HEK293 (cell line): ENCODE measurements at regions not wholly inside any gene's neighbourhood (a gene's known extent, or its start where the extent isn't known, plus 50 kb on each side); places are given as distances from the start of the nearest gene placed in this dataset.
A peak's percentile ranks its signal among the peaks of the same experiment; 100 is the strongest.

Experiments used
- CTCF ChIA-PET: fragments of 350-600 bp; formaldehyde crosslinking; extraction: SDS; loops from one replicate; lab custom pipeline; 2021; ENCODE audit warnings: antibody characterized with exemption; lab: Yijun Ruan, JAX
- POLR2A ChIA-PET: fragments of 300-600 bp; formaldehyde crosslinking; extraction: SDS; loops from one replicate; lab custom pipeline; 2020; ENCODE audit warnings: antibody characterized with exemption, inconsistent platforms; lab: Yijun Ruan, JAX
- H3K27ac ChIP-seq: fragments of 200-500 bp; sonication (Bioruptor generic); 2 replicates; pipeline ENCODE4 v1.5.1; 2014; ENCODE audit warnings: low read depth, low read length, control low read depth, inconsistent platforms; ENCODE audit errors: extremely low read depth
- H3K36me3 ChIP-seq, 2 experiments: fragments of 200-500 bp in 1 of 2; sonication (Bioruptor generic) in 1 of 2; 1 replicate in 1 of 2; 2 replicates in 1 of 2; pipeline ENCODE4 v1.5.1; 2014 to 2017; ENCODE audit warnings: inconsistent platforms in 2 of 2, low read length in 2 of 2; ENCODE audit not compliant: control insufficient read depth in 2 of 2, insufficient read depth in 1 of 2
- H3K4me1 ChIP-seq: fragments of 200-500 bp; sonication (Bioruptor generic); 2 replicates; pipeline ENCODE4 v1.5.1; 2014; ENCODE audit warnings: mild to moderate bottlenecking, low read length, inconsistent platforms; ENCODE audit not compliant: control insufficient read depth, insufficient read depth
- H3K4me3 ChIP-seq: 2 replicates; pipeline ENCODE4 v1.5.1; 2011; ENCODE audit warnings: low read depth, mild to moderate bottlenecking, control low read depth, low read length, moderate library complexity
- H3K9me3 ChIP-seq: fragments of 200-500 bp; sonication (Bioruptor generic); 2 replicates; pipeline ENCODE4 v1.5.1; 2014; ENCODE audit warnings: low read depth, low read length, inconsistent platforms; ENCODE audit not compliant: control insufficient read depth, insufficient read depth
- FEZF1 ChIP-seq: fragments of 450-650 bp; formaldehyde crosslinking; IDR thresholded peaks from 2 replicates; pipeline ENCODE4 v1.5.1; 2016; ENCODE audit warnings: missing biosample characterization, missing genetic modification characterization
- GLI4 ChIP-seq: fragments of 450-650 bp; formaldehyde crosslinking; IDR thresholded peaks from 2 replicates; pipeline ENCODE4 v1.5.1; 2016; ENCODE audit warnings: missing biosample characterization, missing genetic modification characterization
- TCF7L2 ChIP-seq: IDR thresholded peaks from 2 replicates; pipeline ENCODE4 v1.6.1; 2011; ENCODE audit warnings: low read depth, mild to moderate bottlenecking, inconsistent platforms, low read length, moderate library complexity, borderline replicate concordance
- ZBTB21 ChIP-seq: fragments of 450-650 bp; formaldehyde crosslinking; IDR thresholded peaks from 2 replicates; pipeline ENCODE4 v1.5.1; 2017; ENCODE audit warnings: missing biosample characterization, missing genetic modification characterization
- ZNF175 ChIP-seq: fragments of 450-650 bp; formaldehyde crosslinking; IDR thresholded peaks from 2 replicates; pipeline ENCODE4 v1.5.1; 2016; ENCODE audit warnings: missing biosample characterization, missing genetic modification characterization
- ZNF335 ChIP-seq: fragments of 450-650 bp; formaldehyde crosslinking; conservative IDR thresholded peaks from 2 replicates; pipeline ENCODE4 v1.5.1; 2016; ENCODE audit warnings: missing biosample characterization, missing genetic modification characterization
- ZNF560 ChIP-seq: fragments of 450-650 bp; formaldehyde crosslinking; IDR thresholded peaks from 2 replicates; pipeline ENCODE4 v1.5.1; 2017; ENCODE audit warnings: missing biosample characterization, missing genetic modification characterization, borderline replicate concordance
- ZNF561 ChIP-seq: fragments of 450-650 bp; IDR thresholded peaks from 2 replicates; pipeline ENCODE4 v1.5.1; 2018; ENCODE audit warnings: missing biosample characterization, missing genetic modification characterization, borderline replicate concordance
- ZNF658 ChIP-seq: fragments of 450-650 bp; formaldehyde crosslinking; IDR thresholded peaks from 2 replicates; pipeline ENCODE4; 2016; ENCODE audit warnings: missing biosample characterization, missing genetic modification characterization
- ZNF707 ChIP-seq: fragments of 450-650 bp; formaldehyde crosslinking; IDR thresholded peaks from 2 replicates; pipeline ENCODE4 v1.5.1; 2016; ENCODE audit warnings: missing biosample characterization, missing genetic modification characterization
- ZNF785 ChIP-seq: fragments of 450-650 bp; formaldehyde crosslinking; IDR thresholded peaks from 2 replicates; pipeline ENCODE4 v1.5.1; 2016; ENCODE audit warnings: missing biosample characterization, missing genetic modification characterization
- ZNF830 ChIP-seq: fragments of 450-650 bp; IDR thresholded peaks from 2 replicates; pipeline ENCODE4 v1.5.0; 2018; ENCODE audit warnings: missing biosample characterization, missing genetic modification characterization, low read depth, mild to moderate bottlenecking, moderate library complexity
- TF ChIP-seq, protein P1 (sequence below): fragments of 450-650 bp; formaldehyde crosslinking; IDR thresholded peaks from 2 replicates; pipeline ENCODE4 v1.5.1; 2016; ENCODE audit warnings: missing biosample characterization, missing genetic modification characterization, low read depth
- TF ChIP-seq, protein P2 (sequence below): fragments of 450-650 bp; formaldehyde crosslinking; IDR thresholded peaks from 2 replicates; pipeline ENCODE4 v1.5.1; 2016; ENCODE audit warnings: missing biosample characterization, missing genetic modification characterization
- TF ChIP-seq, protein P3 (sequence below): IDR thresholded peaks from 2 replicates; pipeline ENCODE4 v1.6.1; 2011; ENCODE audit warnings: mild to moderate bottlenecking, low read depth, low read length, borderline replicate concordance
- TF ChIP-seq, protein P4 (sequence below): fragments of 450-650 bp; formaldehyde crosslinking; optimal IDR thresholded peaks from 2 replicates; pipeline ENCODE3; 2016; ENCODE audit warnings: missing biosample characterization, mild to moderate bottlenecking, missing genetic modification characterization
- TF ChIP-seq, protein P5 (sequence below): fragments of 450-650 bp; formaldehyde crosslinking; IDR thresholded peaks from 2 replicates; pipeline ENCODE4 v1.5.1; 2016; ENCODE audit warnings: missing biosample characterization, missing genetic modification characterization

DNA sequence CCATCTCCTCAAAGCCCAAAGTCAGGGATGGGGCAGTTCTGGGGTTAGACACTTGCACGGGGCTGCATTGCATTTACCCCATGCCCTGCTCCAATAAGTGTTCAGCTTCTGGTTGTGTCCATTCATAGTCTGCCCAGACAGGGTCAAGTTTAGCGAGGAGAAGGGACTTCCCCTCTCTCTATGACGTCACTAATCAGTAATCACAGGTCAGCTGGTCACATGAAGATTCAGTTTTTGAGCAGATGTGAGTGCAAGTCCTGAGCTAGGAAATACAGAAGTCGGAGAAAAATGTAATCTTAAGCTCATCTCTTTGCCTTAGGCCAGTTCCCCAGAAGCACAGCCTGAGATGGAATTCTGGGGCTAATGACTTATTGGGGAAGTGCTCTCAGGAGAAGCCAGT is 310.1 kb downstream of the TSHZ3 start:
- H3K4me1 ChIP-seq, result 0 out of 2 replicates have a peak, but pooled peaks cover 3% of the 10 kb centered on the region
- no peak overlapping the region for H3K4me3 ChIP-seq
- TF ChIP-seq ZNF335 (tag by site-specific recombination) (no peak), ZNF560 (no peak), ZNF561 (tag by site-specific recombination) (no peak), ZNF785 (tag by site-specific recombination) (no peak), ZBTB21 (tag by site-specific recombination) (peak; percentile 24; the same call in 1 of the 2 replicates)
- TF ChIP-seq, protein P1, sequence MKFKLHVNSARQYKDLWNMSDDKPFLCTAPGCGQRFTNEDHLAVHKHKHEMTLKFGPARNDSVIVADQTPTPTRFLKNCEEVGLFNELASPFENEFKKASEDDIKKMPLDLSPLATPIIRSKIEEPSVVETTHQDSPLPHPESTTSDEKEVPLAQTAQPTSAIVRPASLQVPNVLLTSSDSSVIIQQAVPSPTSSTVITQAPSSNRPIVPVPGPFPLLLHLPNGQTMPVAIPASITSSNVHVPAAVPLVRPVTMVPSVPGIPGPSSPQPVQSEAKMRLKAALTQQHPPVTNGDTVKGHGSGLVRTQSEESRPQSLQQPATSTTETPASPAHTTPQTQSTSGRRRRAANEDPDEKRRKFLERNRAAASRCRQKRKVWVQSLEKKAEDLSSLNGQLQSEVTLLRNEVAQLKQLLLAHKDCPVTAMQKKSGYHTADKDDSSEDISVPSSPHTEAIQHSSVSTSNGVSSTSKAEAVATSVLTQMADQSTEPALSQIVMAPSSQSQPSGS (tag by site-specific recombination), result peak; percentile 86
- TF ChIP-seq, all 188 proteins: peak for 2
- peaks cover 8% of the 10 kb centered on the region for H3K9me3 ChIP-seq
- CTCF ChIA-PET, result interaction anchor here (0.6 to 2.4 kb wide), 4 partner anchors 15 to 373 kb away, joined by 3 to 11 read pairs (median 3); no protein-coding TSS in a partner anchor
- no peak overlapping the region for H3K27ac ChIP-seq
- H3K36me3 ChIP-seq, result peaks cover 0 to 2% of the 10 kb centered on the region in 2 experiments; a peak in 2 of 3 replicates
- POLR2A ChIA-PET, result interaction anchor here (0.6 kb wide), 1 partner anchor 1166 kb away, joined by 5 read pairs; no protein-coding TSS in a partner anchor

DNA sequence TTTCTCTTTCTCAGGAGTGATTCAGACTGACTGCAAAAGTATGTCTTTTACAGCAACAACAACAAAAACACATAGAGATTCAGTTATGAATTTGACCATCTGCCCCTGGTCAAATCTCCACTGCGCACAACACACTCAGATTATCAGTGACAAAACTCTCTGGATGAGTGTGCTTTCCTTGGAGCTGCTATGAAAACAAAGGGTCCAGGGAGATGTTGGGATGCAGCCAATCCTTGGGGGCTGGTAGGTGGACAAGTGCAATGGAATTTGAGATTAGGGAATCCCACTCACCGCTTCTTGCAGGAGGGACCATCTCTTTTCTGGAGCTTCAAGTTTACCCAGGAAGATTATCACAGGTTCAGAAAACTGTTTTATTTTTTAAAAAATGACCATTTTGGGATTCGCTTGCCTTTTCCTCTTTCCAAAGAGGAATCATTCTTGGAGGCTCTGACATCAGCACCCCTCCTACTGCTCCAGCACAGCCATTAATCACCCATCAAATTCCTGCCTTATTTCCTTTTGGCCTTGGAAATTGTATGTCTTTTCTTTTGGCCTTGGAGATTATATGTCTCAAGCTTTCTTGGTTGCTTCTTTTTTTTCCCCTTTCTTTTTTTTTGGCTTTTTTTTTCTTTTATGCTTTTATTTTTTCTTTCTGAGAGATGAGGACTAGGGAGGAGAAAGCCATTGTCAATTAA is 311.8 kb downstream of the TSHZ3 start:
- H3K27ac ChIP-seq, result no peak overlapping the region
- TF ChIP-seq, protein P2, sequence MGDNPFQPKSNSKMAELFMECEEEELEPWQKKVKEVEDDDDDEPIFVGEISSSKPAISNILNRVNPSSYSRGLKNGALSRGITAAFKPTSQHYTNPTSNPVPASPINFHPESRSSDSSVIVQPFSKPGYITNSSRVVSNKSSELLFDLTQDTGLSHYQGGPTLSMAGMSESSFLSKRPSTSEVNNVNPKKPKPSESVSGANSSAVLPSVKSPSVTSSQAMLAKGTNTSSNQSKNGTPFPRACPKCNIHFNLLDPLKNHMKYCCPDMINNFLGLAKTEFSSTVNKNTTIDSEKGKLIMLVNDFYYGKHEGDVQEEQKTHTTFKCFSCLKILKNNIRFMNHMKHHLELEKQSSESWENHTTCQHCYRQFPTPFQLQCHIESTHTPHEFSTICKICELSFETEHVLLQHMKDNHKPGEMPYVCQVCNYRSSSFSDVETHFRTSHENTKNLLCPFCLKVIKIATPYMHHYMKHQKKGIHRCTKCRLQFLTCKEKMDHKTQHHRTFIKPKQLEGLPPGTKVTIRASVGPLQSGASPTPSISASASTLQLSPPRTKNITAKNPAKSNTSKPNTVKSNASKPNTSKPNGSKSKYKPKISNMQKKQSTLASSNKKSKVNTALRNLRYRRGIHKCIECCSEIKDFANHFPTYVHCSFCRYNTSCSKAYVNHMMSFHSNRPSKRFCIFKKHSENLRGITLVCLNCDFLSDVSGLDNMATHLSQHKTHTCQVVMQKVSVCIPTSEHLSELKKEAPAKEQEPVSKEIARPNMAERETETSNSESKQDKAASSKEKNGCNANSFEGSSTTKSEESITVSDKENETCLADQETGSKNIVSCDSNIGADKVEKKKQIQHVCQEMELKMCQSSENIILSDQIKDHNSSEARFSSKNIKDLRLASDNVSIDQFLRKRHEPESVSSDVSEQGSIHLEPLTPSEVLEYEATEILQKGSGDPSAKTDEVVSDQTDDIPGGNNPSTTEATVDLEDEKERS (tag by site-specific recombination), result no peak
- TF ChIP-seq ZNF830 (tag by site-specific recombination), result no peak
- no peak for TF ChIP-seq FEZF1 (tag by site-specific recombination)
- no peak for TF ChIP-seq ZNF707
- TF ChIP-seq TCF7L2, result no peak
- TF ChIP-seq ZNF658 (tag by site-specific recombination), result no peak
- TF ChIP-seq, protein P3, sequence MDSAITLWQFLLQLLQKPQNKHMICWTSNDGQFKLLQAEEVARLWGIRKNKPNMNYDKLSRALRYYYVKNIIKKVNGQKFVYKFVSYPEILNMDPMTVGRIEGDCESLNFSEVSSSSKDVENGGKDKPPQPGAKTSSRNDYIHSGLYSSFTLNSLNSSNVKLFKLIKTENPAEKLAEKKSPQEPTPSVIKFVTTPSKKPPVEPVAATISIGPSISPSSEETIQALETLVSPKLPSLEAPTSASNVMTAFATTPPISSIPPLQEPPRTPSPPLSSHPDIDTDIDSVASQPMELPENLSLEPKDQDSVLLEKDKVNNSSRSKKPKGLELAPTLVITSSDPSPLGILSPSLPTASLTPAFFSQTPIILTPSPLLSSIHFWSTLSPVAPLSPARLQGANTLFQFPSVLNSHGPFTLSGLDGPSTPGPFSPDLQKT, result no peak
- TF ChIP-seq GLI4 (tag by site-specific recombination), result no peak
- TF ChIP-seq, protein P4, sequence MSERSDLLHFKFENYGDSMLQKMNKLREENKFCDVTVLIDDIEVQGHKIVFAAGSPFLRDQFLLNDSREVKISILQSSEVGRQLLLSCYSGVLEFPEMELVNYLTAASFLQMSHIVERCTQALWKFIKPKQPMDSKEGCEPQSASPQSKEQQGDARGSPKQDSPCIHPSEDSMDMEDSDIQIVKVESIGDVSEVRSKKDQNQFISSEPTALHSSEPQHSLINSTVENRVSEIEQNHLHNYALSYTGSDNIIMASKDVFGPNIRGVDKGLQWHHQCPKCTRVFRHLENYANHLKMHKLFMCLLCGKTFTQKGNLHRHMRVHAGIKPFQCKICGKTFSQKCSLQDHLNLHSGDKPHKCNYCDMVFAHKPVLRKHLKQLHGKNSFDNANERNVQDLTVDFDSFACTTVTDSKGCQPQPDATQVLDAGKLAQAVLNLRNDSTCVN (tag by site-specific recombination), result no peak
- TF ChIP-seq, protein P5, sequence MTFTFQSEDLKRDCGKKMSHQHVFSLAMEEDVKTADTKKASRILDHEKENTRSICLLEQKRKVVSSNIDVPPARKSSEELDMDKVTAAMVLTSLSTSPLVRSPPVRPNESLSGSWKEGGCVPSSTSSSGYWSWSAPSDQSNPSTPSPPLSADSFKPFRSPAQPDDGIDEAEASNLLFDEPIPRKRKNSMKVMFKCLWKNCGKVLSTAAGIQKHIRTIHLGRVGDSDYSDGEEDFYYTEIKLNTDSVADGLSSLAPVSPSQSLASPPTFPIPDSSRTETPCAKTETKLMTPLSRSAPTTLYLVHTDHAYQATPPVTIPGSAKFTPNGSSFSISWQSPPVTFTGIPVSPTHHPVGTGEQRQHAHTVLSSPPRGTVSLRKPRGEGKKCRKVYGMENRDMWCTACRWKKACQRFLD, result no peak
- no peak for TF ChIP-seq ZNF175 (tag by site-specific recombination)
- no peak overlapping the region for H3K4me3 ChIP-seq
- ChIA-PET CTCF (interaction anchor here (0.5 to 1.5 kb wide), 5 partner anchors 216 to 1005 kb away, joined by 3 to 6 read pairs (median 3); no protein-coding TSS in a partner anchor), POLR2A (interaction anchor here (0.6 to 0.7 kb wide), 2 partner anchors 25 to 67 kb away, joined by 3 read pairs; no protein-coding TSS in a partner anchor)
- peaks cover 0 to 5% of the 10 kb centered on the region in 2 experiments; a peak in 1 of 3 replicates for H3K36me3 ChIP-seq
- H3K4me1 ChIP-seq, result 0 out of 2 replicates have a peak, but pooled peaks cover 3% of the 10 kb centered on the region
- H3K9me3 ChIP-seq, result peaks cover 12% of the 10 kb centered on the region
